Hepatocyte (in vitro differentiated cells): ENCODE measurements at regions not wholly inside any gene's neighbourhood (a gene's known extent, or its start where the extent isn't known, plus 50 kb on each side); places are given as distances from the start of the nearest gene placed in this dataset.

ENCODE experiments used
- DNase-seq: peaks from one replicate; pipeline ENCODE4 v3.0.0-alpha.2; 2016; ENCODE audit warnings: low spot score
- H2AFZ ChIP-seq: fragments of 200-600 bp; sonication (generic); 2 replicates; pipeline ENCODE4 v1.6.0; 2016; ENCODE audit warnings: antibody characterized with exemption, mild to moderate bottlenecking
- H3K27ac ChIP-seq: fragments of 200-600 bp; sonication (generic); 2 replicates; pipeline ENCODE4 v1.5.1; 2016; ENCODE audit warnings: mild to moderate bottlenecking
- H3K27me3 ChIP-seq: fragments of 200-600 bp; sonication (generic); 2 replicates; pipeline ENCODE4 v1.6.1; 2016
- H3K36me3 ChIP-seq: fragments of 200-600 bp; sonication (generic); replicated peaks from 2 replicates; pipeline ENCODE4 v1.5.1; 2016; ENCODE audit warnings: low read depth; ENCODE audit not compliant: insufficient read depth
- H3K4me1 ChIP-seq: fragments of 200-600 bp; sonication (generic); 2 replicates; pipeline ENCODE4 v1.5.1; 2016; ENCODE audit warnings: mild to moderate bottlenecking, moderate library complexity; ENCODE audit not compliant: insufficient read depth
- H3K4me2 ChIP-seq: fragments of 200-600 bp; sonication (generic); 2 replicates; pipeline ENCODE4 v1.6.0; 2016
- H3K4me3 ChIP-seq: fragments of 200-600 bp; sonication (generic); 2 replicates; pipeline ENCODE4 v1.5.1; 2016; ENCODE audit warnings: mild to moderate bottlenecking
- H3K79me2 ChIP-seq: fragments of 200-600 bp; sonication (generic); 2 replicates; pipeline ENCODE4 v1.6.0; 2017; ENCODE audit warnings: mild to moderate bottlenecking
- H3K9me2 ChIP-seq: fragments of 200-600 bp; sonication (generic); replicated peaks from 2 replicates; pipeline ENCODE4 v1.6.0; 2017; ENCODE audit warnings: mild to moderate bottlenecking; ENCODE audit not compliant: insufficient read depth
- H3K9me3 ChIP-seq: fragments of 200-600 bp; sonication (generic); 2 replicates; pipeline ENCODE4 v1.5.1; 2016; ENCODE audit warnings: low read depth, mild to moderate bottlenecking
- H4K20me1 ChIP-seq: fragments of 200-600 bp; sonication (generic); 2 replicates; pipeline ENCODE4 v1.6.0; 2016; ENCODE audit warnings: mild to moderate bottlenecking; ENCODE audit not compliant: insufficient read depth, poor library complexity, severe bottlenecking
- EZH2 ChIP-seq: fragments of 200-600 bp; sonication (generic); IDR thresholded peaks from 2 replicates; pipeline ENCODE4 v1.6.1; 2016; ENCODE audit warnings: antibody characterized with exemption, mild to moderate bottlenecking, borderline replicate concordance
- EZH2phosphoT487 ChIP-seq: fragments of 200-600 bp; sonication (generic); IDR thresholded peaks from one replicate; pipeline ENCODE4 v1.6.1; 2018; ENCODE audit warnings: antibody characterized with exemption, mild to moderate bottlenecking, low read depth, moderate library complexity; ENCODE audit not compliant: unreplicated experiment, severe bottlenecking
- WGBS: methylation state at CpG from one replicate; pipeline ENCODE4 v1.1.6; 2016; ENCODE audit warnings: low lambda C conversion rate; ENCODE audit errors: missing lambda C conversion rate; 5-methylcytosine and 5-hydroxymethylcytosine counted together
- TF ChIP-seq, protein P1 (sequence below): fragments of 200-600 bp; sonication (generic); IDR thresholded peaks from 2 replicates; pipeline ENCODE4 v1.5.1; 2016; ENCODE audit warnings: antibody characterized with exemption, mild to moderate bottlenecking; ENCODE audit not compliant: poor library complexity

GRCh38 chr2:33680644-33681363, 81.7 kb upstream of the FAM98A start:
- Histone ChIP-seq H3K4me3 (no peak overlapping the region), H3K9me3 (no peaks in the 10 kb centered on the region), H3K79me2 (no peaks in the 10 kb centered on the region), H3K4me2 (no peak overlapping the region), H3K36me3 (no peaks in the 10 kb centered on the region), H3K9me2 (no peaks in the 10 kb centered on the region), H2AFZ (no peak overlapping the region), H3K27me3 (no peaks in the 10 kb centered on the region), H4K20me1 (no peaks in the 10 kb centered on the region), H3K27ac (no peak overlapping the region), H3K4me1 (no peaks in the 10 kb centered on the region)
- 76% methylated on average over 12 of the region's 12 CpGs for WGBS
- TF ChIP-seq, protein P1, sequence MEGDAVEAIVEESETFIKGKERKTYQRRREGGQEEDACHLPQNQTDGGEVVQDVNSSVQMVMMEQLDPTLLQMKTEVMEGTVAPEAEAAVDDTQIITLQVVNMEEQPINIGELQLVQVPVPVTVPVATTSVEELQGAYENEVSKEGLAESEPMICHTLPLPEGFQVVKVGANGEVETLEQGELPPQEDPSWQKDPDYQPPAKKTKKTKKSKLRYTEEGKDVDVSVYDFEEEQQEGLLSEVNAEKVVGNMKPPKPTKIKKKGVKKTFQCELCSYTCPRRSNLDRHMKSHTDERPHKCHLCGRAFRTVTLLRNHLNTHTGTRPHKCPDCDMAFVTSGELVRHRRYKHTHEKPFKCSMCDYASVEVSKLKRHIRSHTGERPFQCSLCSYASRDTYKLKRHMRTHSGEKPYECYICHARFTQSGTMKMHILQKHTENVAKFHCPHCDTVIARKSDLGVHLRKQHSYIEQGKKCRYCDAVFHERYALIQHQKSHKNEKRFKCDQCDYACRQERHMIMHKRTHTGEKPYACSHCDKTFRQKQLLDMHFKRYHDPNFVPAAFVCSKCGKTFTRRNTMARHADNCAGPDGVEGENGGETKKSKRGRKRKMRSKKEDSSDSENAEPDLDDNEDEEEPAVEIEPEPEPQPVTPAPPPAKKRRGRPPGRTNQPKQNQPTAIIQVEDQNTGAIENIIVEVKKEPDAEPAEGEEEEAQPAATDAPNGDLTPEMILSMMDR: no peak
- no peak for TF ChIP-seq EZH2
- no peak for TF ChIP-seq EZH2phosphoT487
- DNase-seq: no peak

- Histone ChIP-seq H3K4me1 (no peaks in the 10 kb centered on the region), H3K27ac (no peak overlapping the region), H4K20me1 (no peaks in the 10 kb centered on the region), H3K36me3 (no peaks in the 10 kb centered on the region), H3K9me3 (no peaks in the 10 kb centered on the region), H2AFZ (no peak overlapping the region), H3K9me2 (no peaks in the 10 kb centered on the region), H3K4me2 (no peak overlapping the region), H3K4me3 (no peak overlapping the region), H3K27me3 (no peaks in the 10 kb centered on the region), H3K79me2 (no peaks in the 10 kb centered on the region)
- 31% methylated on average over 1 of the region's 1 CpG for WGBS
- TF ChIP-seq EZH2phosphoT487: no peak
- TF ChIP-seq, protein P1: no peak
- no peak for TF ChIP-seq EZH2
- DNase-seq: no peak
These were observed 79.3 kb upstream of the FAM98A start for GRCh38 chr2:33678436-33678835.

DNA sequence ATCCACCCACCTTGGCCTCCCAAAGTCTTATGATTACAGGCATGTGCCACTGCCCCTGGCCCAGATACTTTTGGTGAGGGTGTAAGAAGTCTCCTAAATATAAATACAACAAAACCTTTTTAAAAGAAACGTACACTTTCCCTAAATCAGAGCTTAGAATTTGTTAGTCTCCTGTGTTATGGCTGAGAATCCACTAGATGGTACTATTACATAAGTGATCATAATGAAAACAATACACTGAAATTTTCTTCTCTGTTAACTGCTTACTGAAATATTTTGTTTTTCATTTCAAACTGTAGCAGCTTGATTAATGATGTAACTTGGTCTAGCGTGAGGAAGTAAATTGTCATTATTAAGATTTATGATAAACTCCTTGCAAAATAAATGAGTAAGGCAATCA, 74.8 kb upstream of the FAM98A start:
- H3K9me3 ChIP-seq: no peaks in the 10 kb centered on the region
- H3K4me3 ChIP-seq: no peak overlapping the region
- no peak for TF ChIP-seq EZH2phosphoT487
- TF ChIP-seq, protein P1: peak; percentile 66
- TF ChIP-seq EZH2: no peak
- H3K27me3 ChIP-seq: no peaks in the 10 kb centered on the region
- H3K4me2 ChIP-seq: no peak overlapping the region
- H4K20me1 ChIP-seq: no peaks in the 10 kb centered on the region
- DNase-seq: peak; percentile 10
- H2AFZ ChIP-seq: no peak overlapping the region
- no peaks in the 10 kb centered on the region for H3K79me2 ChIP-seq
- H3K4me1 ChIP-seq: no peaks in the 10 kb centered on the region
- H3K36me3 ChIP-seq: no peaks in the 10 kb centered on the region
- 40% methylated on average over 2 of the region's 2 CpGs for WGBS
- no peaks in the 10 kb centered on the region for H3K9me2 ChIP-seq
- no peak overlapping the region for H3K27ac ChIP-seq

- Histone ChIP-seq H2AFZ (no peak overlapping the region), H3K9me3 (no peaks in the 10 kb centered on the region), H3K4me2 (no peak overlapping the region), H3K9me2 (no peaks in the 10 kb centered on the region), H3K27ac (no peak overlapping the region), H3K4me1 (no peaks in the 10 kb centered on the region), H3K4me3 (no peak overlapping the region), H3K79me2 (no peaks in the 10 kb centered on the region), H3K27me3 (no peaks in the 10 kb centered on the region), H4K20me1 (no peaks in the 10 kb centered on the region), H3K36me3 (no peaks in the 10 kb centered on the region)
- TF ChIP-seq, protein P1: no peak
- no peak for TF ChIP-seq EZH2phosphoT487
- WGBS: 73% methylated on average over 1 of the region's 1 CpG
- DNase-seq: no peak
These were observed 73.8 kb upstream of the FAM98A start for GRCh38 chr2:33672896-33673295.
